ENCODE measurements at regions not wholly inside any gene's neighbourhood (a gene's known extent, or its start where the extent isn't known, plus 50 kb on each side); places are given as distances from the start of the nearest gene placed in this dataset.

- intact Hi-C loops (cut with DNase I; ENCODE audit: low total_unique reads) = no loop called here
- DNase-seq = no peak
- no peaks in the 10 kb centered on the region for H3K27me3 ChIP-seq
- no peaks in the 10 kb centered on the region for H3K36me3 ChIP-seq
- H3K4me3 ChIP-seq = no peak overlapping the region
- H3K4me1 ChIP-seq = no peaks in the 10 kb centered on the region
- no peak for TF ChIP-seq CTCF (IDR thresholded peaks at IDR 0.05)
- H3K27ac ChIP-seq = no peak overlapping the region
- peaks cover 0 to 8% (median 3%) of the 10 kb centered on the region in 3 donors for H3K9me3 ChIP-seq
Measured at GRCh38 chr5:88610586-88610985, 272.4 kb downstream of the MEF2C start.

GRCh38 chr5:88607492-88607891, 275.5 kb downstream of the MEF2C start:
- Histone ChIP-seq H3K27ac (no peak overlapping the region), H3K4me1 (no peaks in the 10 kb centered on the region), H3K36me3 (no peaks in the 10 kb centered on the region), H3K4me3 (no peak overlapping the region), H3K9me3 (no peaks in the 10 kb centered on the region), H3K27me3 (no peaks in the 10 kb centered on the region)
- TF ChIP-seq CTCF (IDR thresholded peaks at IDR 0.05) = no peak
- intact Hi-C loops (cut with DNase I; ENCODE audit: low total_unique reads) = no loop called here
- no peak for DNase-seq

GRCh38 chr5:88606626-88607025, 276.4 kb downstream of the MEF2C start:
- Histone ChIP-seq H3K36me3 (no peaks in the 10 kb centered on the region), H3K9me3 (no peaks in the 10 kb centered on the region), H3K4me3 (no peak overlapping the region), H3K27ac (no peak overlapping the region), H3K4me1 (no peaks in the 10 kb centered on the region), H3K27me3 (no peaks in the 10 kb centered on the region)
- TF ChIP-seq CTCF (IDR thresholded peaks at IDR 0.05) = no peak
- intact Hi-C loops (cut with DNase I; ENCODE audit: low total_unique reads) = no loop called here
- DNase-seq = no peak

- no peak for TF ChIP-seq CTCF (IDR thresholded peaks at IDR 0.05)
- no peak for DNase-seq
- H3K27ac ChIP-seq = no peak overlapping the region
- H3K4me1 ChIP-seq = no peaks in the 10 kb centered on the region
- H3K9me3 ChIP-seq = peaks cover 0 to 1% (median 0%) of the 10 kb centered on the region in 3 donors
- H3K4me3 ChIP-seq = no peak overlapping the region
- H3K36me3 ChIP-seq = no peaks in the 10 kb centered on the region
- intact Hi-C loops (cut with DNase I; ENCODE audit: low total_unique reads) = no loop called here
- no peaks in the 10 kb centered on the region for H3K27me3 ChIP-seq
Measured at GRCh38 chr5:88606173-88606572, 276.8 kb downstream of the MEF2C start.

GRCh38 chr5:88602584-88602983, 280.4 kb downstream of the MEF2C start:
- DNase-seq = no peak
- H3K27me3 ChIP-seq = no peaks in the 10 kb centered on the region

More at GRCh38 chr5:88602584-88602983, 280.4 kb downstream of the MEF2C start:
- no peak for TF ChIP-seq CTCF (IDR thresholded peaks at IDR 0.05)
- Histone ChIP-seq H3K36me3 (no peaks in the 10 kb centered on the region), H3K4me3 (no peak overlapping the region), H3K4me1 (no peaks in the 10 kb centered on the region), H3K9me3 (peaks cover 0 to 8% (median 0%) of the 10 kb centered on the region in 3 donors), H3K27ac (no peak overlapping the region)
- intact Hi-C loops (cut with DNase I; ENCODE audit: low total_unique reads) = no loop called here
